ENCODE measurements at regions not wholly inside any gene's neighbourhood (a gene's known extent, or its start where the extent isn't known, plus 50 kb on each side); places are given as distances from the start of the nearest gene placed in this dataset.

DNA sequence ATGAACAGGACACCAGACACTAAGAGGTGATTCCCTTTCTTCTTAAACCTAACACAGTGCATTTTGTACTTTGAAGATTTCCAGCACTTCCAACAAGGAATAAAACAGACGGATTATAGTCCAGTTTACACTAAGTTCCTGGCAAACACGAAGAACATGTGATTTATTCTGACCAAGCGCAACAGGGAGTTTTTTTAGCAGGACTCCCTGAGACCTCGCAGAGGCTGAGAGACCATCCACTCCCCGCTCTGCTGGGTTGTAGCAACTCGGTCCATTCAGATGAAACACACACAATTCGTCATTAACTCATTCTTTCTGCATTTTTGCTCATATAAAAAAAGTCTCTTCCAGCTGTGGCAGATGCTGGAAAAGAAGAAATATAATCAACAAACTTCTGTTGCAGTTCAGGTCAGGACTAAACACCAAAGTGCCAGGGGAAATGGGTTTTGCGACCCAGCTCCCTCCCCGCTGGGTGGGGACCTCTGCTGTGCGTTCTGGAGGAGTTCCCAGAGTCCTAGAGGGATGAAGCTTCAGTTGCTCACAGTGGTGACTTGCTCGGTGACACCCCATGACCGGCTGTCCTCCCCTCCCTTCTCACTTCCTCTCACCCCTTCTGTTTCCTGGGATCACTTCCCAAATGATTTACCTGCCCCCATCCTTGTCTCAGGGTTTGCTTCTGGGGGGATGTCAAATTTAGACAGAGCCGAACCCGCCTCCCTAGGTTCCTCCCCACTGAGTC, 52.5 kb downstream of the KCNF1 start:
- DNase-seq: no peak

DNA sequence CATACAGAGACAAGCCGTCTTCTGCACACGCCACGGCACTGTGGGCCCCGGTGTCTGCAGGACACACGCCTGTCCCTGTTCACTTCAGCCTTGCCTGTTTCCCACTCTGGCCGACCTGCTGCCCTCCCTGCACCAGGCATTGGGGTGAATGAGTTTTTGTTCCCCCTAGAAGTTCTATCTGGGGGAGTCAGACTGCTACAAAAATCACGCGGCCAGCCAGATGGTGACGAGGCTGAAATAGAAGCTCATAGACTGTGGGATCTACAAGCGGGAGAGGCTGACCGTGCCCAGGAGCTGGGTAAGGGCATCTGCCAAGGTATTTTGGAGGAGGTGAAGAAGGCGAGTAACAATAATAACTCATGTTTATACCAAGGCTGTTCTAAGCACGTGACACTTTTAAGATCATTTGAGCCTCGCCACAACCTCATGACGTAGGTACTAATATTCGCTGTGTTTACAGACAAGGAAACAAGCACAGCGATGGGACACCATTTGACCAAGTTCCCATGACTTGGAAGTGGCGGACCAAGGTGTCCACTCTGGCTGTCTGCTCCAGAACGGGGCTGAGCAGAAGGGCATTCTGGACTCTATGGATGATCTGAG, 53.6 kb downstream of the KCNF1 start:
- DNase-seq: no peak

GRCh38 chr2:10966056-10966455, 54.3 kb downstream of the KCNF1 start:
- DNase-seq: no peak

GRCh38 chr2:10966741-10967140, 55.0 kb downstream of the KCNF1 start:
- no peak for DNase-seq

- no peak for DNase-seq
Measured at GRCh38 chr2:10968176-10968575, 56.4 kb downstream of the KCNF1 start.

- no peak for DNase-seq
Measured at GRCh38 chr2:10970666-10971065, 58.9 kb downstream of the KCNF1 start.

- no peak for DNase-seq
Measured at GRCh38 chr2:10971161-10971887, 59.6 kb downstream of the KCNF1 start.

- no peak for DNase-seq
Measured at GRCh38 chr2:10971888-10972260, 60.1 kb downstream of the KCNF1 start.

- DNase-seq: no peak
Measured at GRCh38 chr2:10972683-10973433, 61.1 kb downstream of the KCNF1 start.

DNA sequence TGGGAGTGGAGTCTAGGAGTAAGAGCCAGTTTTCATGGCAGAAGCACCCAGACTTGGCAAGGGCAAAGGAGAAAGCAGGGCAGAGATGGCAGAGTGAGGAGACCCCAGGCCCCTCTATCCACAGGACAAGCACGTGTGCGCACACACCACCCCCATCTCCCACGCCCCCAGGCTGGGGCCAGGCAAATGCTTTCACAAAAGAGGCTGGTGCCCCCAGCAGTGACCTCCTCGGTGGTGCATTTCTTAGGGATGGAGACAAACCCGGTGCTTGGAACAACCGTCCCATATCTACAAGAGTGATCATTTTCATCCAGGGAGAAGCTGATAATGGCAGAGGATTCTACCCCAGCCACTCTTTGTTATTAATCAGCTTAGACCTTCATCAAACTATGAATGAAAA, 62.0 kb downstream of the KCNF1 start:
- DNase-seq: no peak

DNA sequence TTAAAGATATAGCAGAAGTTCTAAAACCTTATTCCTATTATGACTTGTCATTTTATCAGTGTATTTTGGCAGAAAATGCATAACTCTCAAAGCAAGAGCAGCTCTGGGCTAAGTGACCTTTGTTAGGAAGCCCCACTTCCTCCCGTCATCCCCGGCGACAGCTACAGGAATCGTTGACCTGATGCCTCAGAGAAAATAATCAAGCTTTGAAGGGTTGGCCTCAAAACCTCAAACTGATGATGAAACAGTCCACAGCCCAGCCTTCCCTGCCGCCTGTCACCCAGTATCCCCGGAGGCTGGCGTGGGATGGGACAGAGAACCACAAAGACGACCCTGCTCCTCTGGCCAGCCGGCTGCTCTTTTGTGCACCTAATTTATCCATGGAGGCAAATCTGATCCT, 65.3 kb downstream of the KCNF1 start:
- no peak for DNase-seq

GRCh38 chr2:10977621-10978020, 65.9 kb downstream of the KCNF1 start:
- no peak for DNase-seq

DNA sequence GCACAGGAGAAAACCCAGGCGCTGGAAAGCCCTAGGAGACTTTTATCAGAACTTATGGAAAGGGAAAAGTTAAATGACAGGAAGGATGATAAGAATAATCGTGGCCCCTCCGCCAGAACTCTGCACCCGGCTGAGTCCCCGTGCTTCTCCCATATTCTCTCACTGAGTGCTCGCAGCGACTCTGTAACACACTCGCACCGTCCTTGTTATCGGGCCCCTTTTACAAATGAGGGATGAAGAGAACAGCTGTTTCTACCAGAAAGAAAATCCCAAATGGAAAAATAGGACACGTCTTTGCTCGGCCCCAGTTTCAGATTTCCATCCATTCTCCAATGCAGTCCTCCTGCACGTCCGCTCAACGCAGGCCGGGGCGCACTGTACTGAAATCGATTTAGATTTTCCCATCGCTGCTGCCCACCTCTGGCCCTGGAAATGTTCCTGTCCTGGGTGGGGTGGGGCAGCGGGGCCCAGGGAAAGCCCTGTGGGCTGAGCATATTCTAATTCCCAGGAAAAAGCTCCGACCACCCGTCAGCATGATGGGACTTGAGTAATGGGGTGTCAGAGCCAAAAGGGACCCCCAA, 66.4 kb downstream of the KCNF1 start:
- DNase-seq: no peak

DNA sequence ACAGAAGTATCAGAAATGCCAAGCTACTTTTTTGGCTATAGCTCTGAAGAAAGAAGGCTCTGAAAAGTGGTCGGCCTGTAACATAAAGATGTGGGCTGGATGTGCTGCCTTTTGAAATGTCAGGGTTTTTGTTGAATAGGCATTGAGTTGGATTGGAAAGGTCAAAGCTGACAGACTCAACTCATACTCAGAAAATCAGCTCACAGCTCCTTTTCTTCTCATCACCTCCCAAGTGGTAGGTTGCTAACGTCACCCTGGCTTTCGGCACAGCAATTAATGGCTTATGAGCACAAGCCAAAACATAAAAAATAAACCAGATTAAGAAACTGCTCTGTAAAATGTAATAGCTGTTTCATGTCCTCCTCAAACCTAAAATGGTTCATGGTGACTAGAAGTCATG, 68.3 kb downstream of the KCNF1 start:
- DNase-seq: no peak

DNA sequence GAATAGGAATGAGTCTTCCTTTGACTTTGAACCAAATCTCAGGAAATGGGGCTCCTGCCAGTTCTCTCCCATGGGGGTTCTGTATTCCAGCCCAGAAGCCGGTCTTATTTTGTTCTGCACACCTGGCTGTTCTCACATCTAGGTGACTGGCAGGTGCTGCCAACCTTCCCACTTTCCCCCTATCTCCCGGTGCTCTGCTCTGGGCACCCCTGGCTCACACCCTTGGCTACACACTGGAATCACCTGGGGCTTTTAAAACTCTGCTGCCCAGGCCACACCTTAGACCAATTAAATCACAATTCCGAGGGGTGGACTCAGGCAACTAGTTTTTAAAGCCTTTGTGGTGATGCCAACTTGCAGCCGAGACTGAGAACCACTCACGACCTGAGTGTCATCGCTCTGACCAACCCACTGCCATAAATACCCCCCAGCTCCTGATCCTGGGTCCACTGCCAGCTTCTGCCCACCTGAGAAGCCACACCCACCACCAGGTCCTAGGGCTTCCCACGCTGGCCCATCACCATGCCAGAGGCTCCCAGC, 69.2 kb downstream of the KCNF1 start:
- DNase-seq: no peak

GRCh38 chr2:10981451-10981850, 69.7 kb downstream of the KCNF1 start:
- no peak for DNase-seq

DNA sequence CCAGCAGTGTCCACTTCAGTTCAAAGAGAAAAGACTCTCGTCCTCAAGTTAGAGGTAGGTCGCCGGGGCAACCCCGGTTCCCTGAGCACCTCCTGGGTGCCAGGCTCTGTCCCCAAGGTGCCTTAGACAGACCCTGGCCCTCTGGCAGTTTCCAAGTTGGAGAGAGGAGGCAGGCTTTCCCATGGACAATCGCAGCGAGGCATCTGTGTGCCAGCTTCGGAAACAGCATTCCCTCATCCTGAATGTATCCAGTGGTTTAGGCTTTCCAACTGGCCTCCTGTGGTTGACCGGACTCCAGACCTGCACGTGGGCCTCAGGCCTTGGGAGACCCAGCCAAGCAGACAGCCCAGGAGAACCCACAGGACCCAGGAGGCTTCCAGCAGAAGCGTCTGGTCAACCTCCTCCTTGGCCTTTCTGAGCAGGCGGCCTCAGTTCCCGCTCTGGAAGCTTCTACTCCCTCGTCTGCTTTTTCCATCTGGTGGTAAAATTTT, 70.3 kb downstream of the KCNF1 start:
- no peak for DNase-seq

DNA sequence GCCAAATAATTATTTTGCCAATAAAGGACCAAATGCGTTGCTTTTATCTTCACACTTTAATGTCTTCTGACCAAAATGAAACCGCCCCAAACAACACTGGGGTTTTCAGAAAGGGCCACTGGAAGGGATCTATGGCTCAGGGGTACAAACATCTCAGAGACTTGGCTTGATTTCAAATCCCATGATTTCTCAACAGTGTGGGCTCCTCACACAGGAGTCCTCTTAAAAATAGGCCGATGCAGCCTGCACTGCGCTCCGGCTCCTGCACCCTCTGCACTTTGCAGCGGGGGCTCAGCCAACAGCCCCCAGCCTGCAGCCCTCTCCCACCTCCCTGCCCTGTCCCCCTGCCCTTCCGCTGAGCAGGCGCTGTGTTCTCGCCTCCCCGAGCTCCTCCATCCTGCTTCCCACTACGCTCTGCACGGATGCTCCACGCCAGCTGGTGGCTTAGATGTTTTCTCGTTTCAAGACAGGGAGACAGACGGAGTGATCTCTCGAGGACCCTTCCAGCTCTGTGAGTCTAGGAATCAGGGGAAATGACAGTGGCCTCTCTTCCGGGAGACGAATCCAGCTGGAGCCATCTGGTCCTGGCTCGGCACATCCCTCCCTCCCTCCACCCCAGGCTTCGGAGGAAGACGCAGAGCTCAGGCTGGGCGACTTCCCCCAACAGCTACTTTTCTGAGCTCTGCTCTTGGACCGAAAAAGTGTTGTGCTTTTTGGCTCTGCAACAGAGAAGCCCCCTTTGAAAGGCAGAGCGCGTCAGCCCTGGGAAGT, 71.4 kb downstream of the KCNF1 start:
- no peak for DNase-seq

DNA sequence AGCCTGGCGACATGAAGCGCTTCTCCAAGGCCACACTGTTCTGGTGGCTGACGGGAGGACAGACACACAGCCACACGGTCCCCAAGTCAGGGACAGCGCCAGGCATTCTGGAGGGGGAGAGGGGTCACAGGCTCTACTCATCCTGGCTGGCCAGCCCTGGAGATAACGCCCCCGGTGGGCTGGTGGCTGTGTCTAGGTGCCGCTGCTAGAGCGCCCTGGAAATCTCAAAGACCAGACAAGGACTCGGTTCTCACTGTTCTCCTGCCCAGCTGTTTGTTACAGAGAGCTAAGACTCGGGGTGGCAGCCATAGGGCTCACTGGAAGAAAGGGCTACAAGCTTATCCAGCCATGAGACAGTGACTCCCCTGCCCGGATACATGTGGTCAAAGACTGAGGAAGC, 72.0 kb downstream of the KCNF1 start:
- no peak for DNase-seq

DNA sequence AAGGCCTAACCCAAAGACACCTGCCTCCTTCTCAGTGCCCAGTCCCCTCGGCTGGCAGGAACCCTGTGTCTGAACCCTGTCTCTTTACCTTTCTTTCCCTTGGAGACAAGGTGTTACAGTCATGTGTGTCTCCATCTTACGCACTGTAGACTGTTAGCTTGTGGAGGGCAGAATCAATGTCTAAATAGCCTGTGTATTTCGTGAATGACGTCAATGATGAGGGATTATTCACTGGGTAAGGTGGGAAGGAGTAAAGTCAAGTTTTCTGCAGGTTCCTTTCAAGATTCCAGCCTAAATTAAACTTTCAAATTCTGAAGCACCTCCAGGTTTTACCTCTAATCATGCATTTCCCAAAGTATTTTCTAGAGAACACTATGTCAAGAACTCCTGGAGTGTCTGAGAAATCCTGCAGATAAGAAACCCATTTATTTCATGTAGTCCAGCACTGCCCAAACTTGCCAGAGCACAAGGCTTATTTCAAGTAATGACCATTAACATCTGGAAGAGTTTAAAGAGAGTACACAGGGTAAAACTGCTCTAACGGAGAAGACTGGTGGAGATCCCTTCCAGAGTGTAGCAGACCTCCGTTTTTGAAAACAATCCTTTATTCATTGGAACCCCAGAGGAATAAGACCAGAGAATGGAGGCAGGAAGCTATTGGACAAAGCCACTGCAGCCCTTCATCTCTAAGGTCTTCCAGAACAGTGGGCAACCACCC, 72.8 kb downstream of the KCNF1 start:
- DNase-seq: no peak

- no peak for DNase-seq
Measured at GRCh38 chr2:10985260-10985659, 73.5 kb downstream of the KCNF1 start.

All from NCI-H187 (cell line).